Coronary artery (tissue), 2 donors: ENCODE measurements at regions not wholly inside any gene's neighbourhood (a gene's known extent, or its start where the extent isn't known, plus 50 kb on each side); places are given as distances from the start of the nearest gene placed in this dataset.

Source experiments
- DNase-seq: peaks from one replicate; pipeline ENCODE4 v3.0.0-alpha.2; 2017; ENCODE audit warnings: low spot score
- H3K27ac ChIP-seq, 2 donors: fragments of 200-600 bp; sonication (generic); one replicate each; pipeline ENCODE4 v1.5.1; 2016 to 2019
- H3K4me3 ChIP-seq: fragments of 200-600 bp; sonication (generic); 2 replicates; pipeline ENCODE4 v1.5.1; 2016; ENCODE audit warnings: mild to moderate bottlenecking, moderate library complexity
- TF ChIP-seq, protein P1 (sequence below): fragments of 200-600 bp; sonication (generic); IDR thresholded peaks from one replicate; pipeline ENCODE4 v1.5.1; 2019; ENCODE audit warnings: antibody characterized with exemption

- Histone ChIP-seq H3K4me3 (no peak overlapping the region), H3K27ac (no peak overlapping the region)
- no peak for DNase-seq
- TF ChIP-seq, protein P1, sequence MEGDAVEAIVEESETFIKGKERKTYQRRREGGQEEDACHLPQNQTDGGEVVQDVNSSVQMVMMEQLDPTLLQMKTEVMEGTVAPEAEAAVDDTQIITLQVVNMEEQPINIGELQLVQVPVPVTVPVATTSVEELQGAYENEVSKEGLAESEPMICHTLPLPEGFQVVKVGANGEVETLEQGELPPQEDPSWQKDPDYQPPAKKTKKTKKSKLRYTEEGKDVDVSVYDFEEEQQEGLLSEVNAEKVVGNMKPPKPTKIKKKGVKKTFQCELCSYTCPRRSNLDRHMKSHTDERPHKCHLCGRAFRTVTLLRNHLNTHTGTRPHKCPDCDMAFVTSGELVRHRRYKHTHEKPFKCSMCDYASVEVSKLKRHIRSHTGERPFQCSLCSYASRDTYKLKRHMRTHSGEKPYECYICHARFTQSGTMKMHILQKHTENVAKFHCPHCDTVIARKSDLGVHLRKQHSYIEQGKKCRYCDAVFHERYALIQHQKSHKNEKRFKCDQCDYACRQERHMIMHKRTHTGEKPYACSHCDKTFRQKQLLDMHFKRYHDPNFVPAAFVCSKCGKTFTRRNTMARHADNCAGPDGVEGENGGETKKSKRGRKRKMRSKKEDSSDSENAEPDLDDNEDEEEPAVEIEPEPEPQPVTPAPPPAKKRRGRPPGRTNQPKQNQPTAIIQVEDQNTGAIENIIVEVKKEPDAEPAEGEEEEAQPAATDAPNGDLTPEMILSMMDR = no peak
Measured at GRCh38 chr7:119483364-119483763, 789.6 kb upstream of the KCND2 start.

DNA sequence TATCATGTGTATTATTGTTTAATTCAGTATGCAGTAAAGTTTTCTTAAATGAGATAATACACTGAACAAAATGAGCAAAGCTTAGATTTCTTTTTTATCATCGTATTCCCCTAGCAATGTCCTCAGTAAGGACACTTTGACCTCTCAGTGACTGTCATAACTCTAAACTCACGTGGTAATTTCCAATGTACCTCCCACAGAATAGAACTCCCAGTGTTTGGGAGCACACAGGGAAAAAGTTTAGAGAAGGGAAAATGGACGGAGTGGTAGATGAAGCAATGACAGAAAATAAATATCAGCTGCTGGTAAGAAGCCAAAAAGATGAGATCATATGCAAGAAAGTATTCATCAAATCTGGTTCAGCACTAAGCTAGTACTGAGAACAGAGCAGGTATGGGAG is 758.6 kb upstream of the KCND2 start:
- no peak overlapping the region for H3K27ac ChIP-seq
- no peak overlapping the region for H3K4me3 ChIP-seq
- TF ChIP-seq, protein P1 = no peak
- no peak for DNase-seq

- no peak for DNase-seq
Measured at GRCh38 chr7:119515214-119515613, 757.8 kb upstream of the KCND2 start.

GRCh38 chr7:119515962-119516361 is 757.0 kb upstream of the KCND2 start:
- H3K27ac ChIP-seq = no peak overlapping the region
- DNase-seq = no peak
- TF ChIP-seq, protein P1 = no peak
- H3K4me3 ChIP-seq = no peak overlapping the region

More at GRCh38 chr7:119515214-119515613, 757.8 kb upstream of the KCND2 start:
- Histone ChIP-seq H3K4me3 (no peak overlapping the region), H3K27ac (no peak overlapping the region)
- TF ChIP-seq, protein P1 = no peak

DNA sequence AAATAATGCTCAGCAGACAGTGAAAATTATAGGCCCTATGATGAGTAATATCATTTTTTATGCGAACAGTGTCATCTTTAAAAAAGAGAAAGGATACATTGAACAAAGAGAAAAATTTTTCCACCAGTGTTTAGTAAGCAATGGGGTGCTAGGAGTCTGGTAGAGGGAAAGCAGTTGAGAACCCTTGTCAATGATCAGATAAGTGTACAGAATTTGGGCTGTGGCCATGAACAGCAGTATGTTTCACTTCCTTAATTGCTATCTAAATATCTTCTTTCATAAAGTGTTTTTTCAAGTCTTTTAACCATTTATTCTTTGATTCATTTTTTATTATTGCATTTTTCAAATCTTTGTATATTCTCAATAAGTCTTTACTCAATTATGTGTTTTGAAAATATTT is 750.7 kb upstream of the KCND2 start:
- DNase-seq = no peak
- TF ChIP-seq, protein P1 = no peak
- Histone ChIP-seq H3K4me3 (no peak overlapping the region), H3K27ac (no peak overlapping the region)

- no peak for DNase-seq
- H3K4me3 ChIP-seq = no peak overlapping the region
- H3K27ac ChIP-seq = no peak overlapping the region
- TF ChIP-seq, protein P1 = no peak
Measured at GRCh38 chr7:119522698-119523097, 750.3 kb upstream of the KCND2 start.

GRCh38 chr7:119545118-119545517 is 727.9 kb upstream of the KCND2 start:
- no peak overlapping the region for H3K4me3 ChIP-seq
- TF ChIP-seq, protein P1 = no peak
- DNase-seq = no peak
- H3K27ac ChIP-seq = no peak overlapping the region
